Head of caudate nucleus (tissue), 42 donors: ENCODE measurements at regions not wholly inside any gene's neighbourhood (a gene's known extent, or its start where the extent isn't known, plus 50 kb on each side); places are given as distances from the start of the nearest gene placed in this dataset.

Source experiments
- DNase-seq, 42 donors: peaks; one replicate each; pipeline versions ENCODE4 v3.0.0 to v3.0.0-alpha.2; 2020 to 2021; ENCODE audit warnings: mixed read lengths in 7 of 42
- intact Hi-C: fragments of 100-400 bp; cut with DNase I; formaldehyde crosslinking; loops from one replicate; pipeline ENCODE4 v1.15.0; 2022

DNA sequence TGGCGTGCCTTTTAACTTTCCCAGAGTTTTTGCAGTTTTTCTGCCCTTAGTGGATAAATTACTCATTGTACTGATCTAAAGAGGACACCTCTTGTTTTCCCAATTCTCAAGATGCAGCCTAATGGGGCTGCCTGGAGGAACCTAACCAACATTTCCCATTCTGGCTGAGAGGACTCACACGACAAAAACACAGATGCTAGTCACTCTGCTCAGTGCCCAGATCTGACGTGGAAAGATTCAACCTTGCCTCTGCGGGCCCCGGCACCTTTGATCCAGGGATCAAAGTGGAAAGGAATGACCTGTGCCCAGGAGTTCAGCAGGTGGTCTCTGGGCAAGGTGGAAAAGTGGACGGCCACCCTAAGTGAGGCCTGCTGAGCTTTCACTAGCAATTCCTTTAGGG is 162.4 kb upstream of the FMN2 start:
- no peak for DNase-seq
- intact Hi-C loops: no loop called here

GRCh38 chr1:239930686-239931262 is 160.9 kb upstream of the FMN2 start:
- intact Hi-C loops: no loop called here

GRCh38 chr1:239931341-239931740 is 160.3 kb upstream of the FMN2 start:
- intact Hi-C loops: no loop called here
- no peak for DNase-seq

More at GRCh38 chr1:239930686-239931262, 160.9 kb upstream of the FMN2 start:
- DNase-seq: no peak

DNA sequence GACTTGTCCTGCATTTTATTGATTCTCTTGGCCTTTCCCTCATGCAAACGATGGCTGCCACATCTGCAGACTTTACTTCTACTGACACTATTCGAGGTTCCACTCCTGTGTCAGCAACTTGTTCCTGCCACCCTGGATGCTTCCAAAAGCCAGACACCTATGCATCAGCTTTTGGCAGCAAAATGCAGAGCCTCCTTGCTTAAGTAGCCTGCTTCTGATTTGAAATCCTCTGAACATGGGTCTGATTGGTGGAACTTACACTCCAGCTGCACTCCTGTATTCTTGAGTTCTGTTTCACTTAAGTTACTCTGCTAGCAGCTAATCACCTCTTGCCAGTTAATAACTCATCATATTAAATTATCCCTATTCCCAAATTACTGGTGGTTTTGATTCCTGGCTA is 152.1 kb upstream of the FMN2 start:
- no peak for DNase-seq
- intact Hi-C loops: no loop called here

DNA sequence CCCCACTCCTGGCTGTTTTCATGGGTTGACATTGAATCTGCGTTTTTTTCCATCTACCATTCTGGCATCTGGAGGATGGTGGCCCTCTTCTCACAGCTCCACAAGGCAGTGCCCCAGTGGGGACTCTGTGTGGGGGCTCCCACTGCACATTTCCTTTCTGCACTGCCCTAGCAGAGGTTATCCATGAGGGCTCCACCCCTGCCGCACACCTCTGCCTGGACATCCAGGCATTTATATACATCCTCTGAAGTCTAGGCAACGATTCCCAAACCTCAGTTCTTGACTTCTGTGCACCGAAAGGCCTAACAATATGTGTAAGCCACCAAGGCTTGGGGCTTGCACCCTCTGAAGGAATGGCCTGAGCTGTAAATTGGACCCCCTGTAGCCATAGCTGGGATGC is 147.9 kb upstream of the FMN2 start:
- intact Hi-C loops: no loop called here
- no peak for DNase-seq

GRCh38 chr1:239944666-239945065 is 147.0 kb upstream of the FMN2 start:
- intact Hi-C loops: no loop called here
- no peak for DNase-seq

- DNase-seq: no peak
- intact Hi-C loops: no loop called here
Measured at GRCh38 chr1:239947801-239948200, 143.9 kb upstream of the FMN2 start.

DNA sequence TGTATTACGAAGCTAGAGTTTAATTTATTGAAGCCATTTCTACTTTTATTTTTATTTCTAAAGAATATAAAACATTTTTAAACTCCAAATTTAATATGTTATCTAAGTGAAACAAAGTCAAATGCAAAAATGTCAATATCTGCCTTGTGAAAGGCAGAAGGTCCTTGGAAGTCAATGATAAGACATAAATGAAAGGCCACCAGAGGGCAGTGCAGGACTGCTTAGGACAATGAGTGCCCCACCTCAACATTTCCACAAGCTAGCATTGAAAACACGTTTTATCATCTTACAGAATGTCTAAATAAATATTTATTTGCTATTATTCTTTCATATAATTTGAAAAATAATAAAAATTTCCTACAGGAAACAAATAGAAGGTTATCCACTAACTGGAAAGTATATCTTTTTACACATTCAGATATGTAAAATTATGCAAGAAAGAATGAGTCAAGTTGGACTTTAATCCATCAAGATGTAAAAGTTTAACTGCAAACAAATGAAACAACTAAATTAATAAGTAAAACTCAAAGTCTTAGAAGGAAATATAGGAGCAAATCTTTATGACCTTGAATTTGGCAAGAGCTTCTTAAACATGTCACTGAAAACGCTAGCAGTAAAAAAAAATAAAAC is 140.1 kb upstream of the FMN2 start:
- intact Hi-C loops: no loop called here
- DNase-seq: peak in 41 of 42 donors; percentile 16 to 92 (median 74)

- intact Hi-C loops: no loop called here
- DNase-seq: no peak
Measured at GRCh38 chr1:239952348-239953308, 139.1 kb upstream of the FMN2 start.

DNA sequence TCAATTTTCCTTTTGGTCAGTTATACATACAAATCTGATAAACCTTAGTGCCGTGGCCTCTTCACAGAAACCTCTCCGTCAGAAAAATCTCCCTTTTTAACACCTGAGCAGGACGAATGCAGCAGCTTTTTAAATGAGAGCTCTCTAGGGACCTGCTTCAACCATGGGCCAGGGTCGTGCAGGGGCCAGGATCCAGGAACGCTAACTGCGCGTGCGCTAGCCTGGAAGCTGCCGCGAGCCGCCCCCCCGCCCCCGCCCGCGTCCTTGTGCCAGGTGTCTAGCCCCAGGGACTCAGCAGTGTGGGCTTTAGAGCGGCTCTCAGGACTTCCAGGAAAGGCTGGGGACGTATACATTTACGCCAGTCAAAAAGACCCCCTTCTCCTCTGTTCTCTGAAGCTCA is 136.8 kb upstream of the FMN2 start:
- DNase-seq: no peak
- intact Hi-C loops: no loop called here

DNA sequence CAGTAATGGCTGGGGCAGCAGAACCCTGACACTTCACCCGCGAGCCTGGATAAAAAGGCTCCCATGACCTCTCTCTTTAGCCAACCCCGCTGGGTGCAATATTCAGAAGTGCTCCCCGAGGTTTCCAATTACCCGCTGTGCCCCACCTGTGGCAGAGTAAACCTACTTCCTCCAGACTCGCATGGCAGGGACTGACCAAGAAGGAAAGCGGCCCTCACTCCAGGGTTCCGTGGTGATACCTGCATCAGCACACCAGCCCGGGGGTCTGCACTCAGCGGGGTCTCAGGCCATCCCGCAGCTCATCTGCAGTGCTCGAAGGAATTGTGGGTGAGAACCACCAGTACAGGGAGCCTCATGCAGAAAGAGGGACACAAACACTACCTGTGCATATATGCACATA is 136.3 kb upstream of the FMN2 start:
- intact Hi-C loops: no loop called here
- no peak for DNase-seq

- DNase-seq: no peak
- intact Hi-C loops: no loop called here
Measured at GRCh38 chr1:239956263-239956662, 135.4 kb upstream of the FMN2 start.

- intact Hi-C loops: no loop called here
- DNase-seq: no peak
Measured at GRCh38 chr1:239958063-239958462, 133.6 kb upstream of the FMN2 start.

GRCh38 chr1:239960366-239960765 is 131.3 kb upstream of the FMN2 start:
- intact Hi-C loops: no loop called here
- DNase-seq: no peak

DNA sequence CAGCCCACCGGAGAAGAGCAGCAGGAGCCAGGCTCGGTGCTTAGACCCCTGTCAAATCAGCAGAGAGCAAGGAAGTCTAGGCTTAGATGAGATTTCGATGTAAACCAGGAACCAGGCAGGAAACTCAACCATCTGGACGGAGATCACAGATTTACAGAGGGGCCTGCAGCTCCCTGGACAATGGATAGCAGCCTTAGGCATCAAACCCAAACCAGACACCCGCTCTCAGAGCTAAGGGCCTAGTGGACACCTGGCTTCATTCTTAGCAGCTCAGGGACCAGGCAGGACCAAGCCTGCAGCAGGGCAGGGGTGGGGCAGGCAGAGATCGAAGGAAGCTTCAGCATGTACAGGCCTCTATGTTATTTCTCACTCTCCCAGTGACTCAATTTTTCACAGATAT is 127.8 kb upstream of the FMN2 start:
- intact Hi-C loops: no loop called here
- DNase-seq: no peak

GRCh38 chr1:239976130-239976968 is 115.3 kb upstream of the FMN2 start:
- DNase-seq: peak in 41 of 42 donors; percentile 25 to 85 (median 62)
- intact Hi-C loops: no loop called here

DNA sequence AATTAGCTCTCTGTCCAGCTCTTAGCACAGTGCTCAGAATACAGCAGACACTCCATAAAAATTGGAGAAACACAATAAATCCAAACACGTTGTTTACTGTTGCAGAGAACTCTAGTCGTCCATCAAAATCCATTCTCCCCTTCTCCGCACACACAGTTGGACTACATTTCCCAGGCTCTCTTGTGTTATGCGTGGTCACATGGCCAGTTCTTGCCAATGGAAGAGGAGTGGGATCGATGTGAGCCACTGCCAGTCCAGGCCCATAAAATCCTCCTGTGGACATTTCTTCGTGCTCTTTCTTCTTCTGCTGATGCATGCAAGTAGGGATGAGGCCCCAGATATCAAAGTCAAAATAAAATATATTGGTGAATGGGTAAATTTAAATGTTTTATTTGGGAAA is 114.3 kb upstream of the FMN2 start:
- DNase-seq: no peak
- intact Hi-C loops: no loop called here

- DNase-seq: no peak
- intact Hi-C loops: no loop called here
Measured at GRCh38 chr1:239979456-239979855, 112.2 kb upstream of the FMN2 start.

- intact Hi-C loops: no loop called here
- DNase-seq: no peak
Measured at GRCh38 chr1:239982762-239983161, 108.9 kb upstream of the FMN2 start.
